ENCODE measurements at regions not wholly inside any gene's neighbourhood (a gene's known extent, or its start where the extent isn't known, plus 50 kb on each side); places are given as distances from the start of the nearest gene placed in this dataset.

- peaks cover 0 to 28% of the 10 kb centered on the region in 2 donors for H3K4me1 ChIP-seq
- H3K4me3 ChIP-seq: no peak overlapping the region
- H3K27ac ChIP-seq: no peak overlapping the region
- no peak for TF ChIP-seq CTCF (IDR thresholded peaks at IDR 0.05)
- H3K27me3 ChIP-seq: no peaks in the 10 kb centered on the region
- DNase-seq (ENCODE audit: low spot score): no peak
- H3K36me3 ChIP-seq: no peaks in the 10 kb centered on the region
- no peaks in the 10 kb centered on the region for H3K9me3 ChIP-seq
Observed at GRCh38 chr2:43099797-43100196, 126.6 kb downstream of the ZFP36L2 start.

GRCh38 chr2:43098539-43098938 lies 127.9 kb downstream of the ZFP36L2 start:
- no peaks in the 10 kb centered on the region for H3K36me3 ChIP-seq
- no peak for TF ChIP-seq CTCF (IDR thresholded peaks at IDR 0.05)
- H3K4me3 ChIP-seq: no peak overlapping the region
- no peaks in the 10 kb centered on the region for H3K9me3 ChIP-seq
- no peaks in the 10 kb centered on the region for H3K27me3 ChIP-seq
- H3K27ac ChIP-seq: no peak overlapping the region
- no peak for DNase-seq (ENCODE audit: low spot score)
- peaks cover 0 to 27% of the 10 kb centered on the region in 2 donors for H3K4me1 ChIP-seq

GRCh38 chr2:43097644-43098408 lies 128.6 kb downstream of the ZFP36L2 start:
- DNase-seq (ENCODE audit: low spot score): no peak
- peak overlapping the region in 1 of 2 donors; percentile 4 for H3K27ac ChIP-seq

GRCh38 chr2:43095533-43096295 lies 130.7 kb downstream of the ZFP36L2 start:
- Histone ChIP-seq H3K4me3 (no peak overlapping the region), H3K36me3 (no peaks in the 10 kb centered on the region), H3K4me1 (peaks cover 0 to 10% of the 10 kb centered on the region in 2 donors), H3K27ac (no peak overlapping the region), H3K27me3 (no peaks in the 10 kb centered on the region), H3K9me3 (peaks cover 0 to 5% of the 10 kb centered on the region in 2 donors)
- no peak for TF ChIP-seq CTCF (IDR thresholded peaks at IDR 0.05)
- no peak for DNase-seq (ENCODE audit: low spot score)

More at GRCh38 chr2:43097644-43098408, 128.6 kb downstream of the ZFP36L2 start:
- Histone ChIP-seq H3K27me3 (no peaks in the 10 kb centered on the region), H3K4me1 (peaks cover 0 to 21% of the 10 kb centered on the region in 2 donors), H3K4me3 (no peak overlapping the region), H3K36me3 (no peaks in the 10 kb centered on the region), H3K9me3 (no peaks in the 10 kb centered on the region)
- TF ChIP-seq CTCF (IDR thresholded peaks at IDR 0.05): no peak

GRCh38 chr2:43092520-43093179 lies 133.8 kb downstream of the ZFP36L2 start:
- peaks cover 0 to 12% of the 10 kb centered on the region in 2 donors for H3K9me3 ChIP-seq
- H3K36me3 ChIP-seq: no peaks in the 10 kb centered on the region
- no peak overlapping the region for H3K4me3 ChIP-seq
- no peak for DNase-seq (ENCODE audit: low spot score)
- no peak for TF ChIP-seq CTCF (IDR thresholded peaks at IDR 0.05)
- no peak overlapping the region for H3K27ac ChIP-seq
- H3K27me3 ChIP-seq: no peaks in the 10 kb centered on the region
- peaks cover 0 to 4% of the 10 kb centered on the region in 2 donors for H3K4me1 ChIP-seq
